ENCODE measurements at regions not wholly inside any gene's neighbourhood (a gene's known extent, or its start where the extent isn't known, plus 50 kb on each side); places are given as distances from the start of the nearest gene placed in this dataset.

GRCh38 chr9:79259858-79260257 lies 311.9 kb upstream of the TLE4 start:
- Histone ChIP-seq H3K4me3 (no peak overlapping the region), H3K4me1 (no peaks in the 10 kb centered on the region), H3K27ac (no peak overlapping the region), H3K36me3 (no peaks in the 10 kb centered on the region), H3K27me3 (peaks cover 18 to 24% (median 22%) of the 10 kb centered on the region in 3 donors), H3K9me3 (no peaks in the 10 kb centered on the region)
- ATAC-seq: no peak
- no peak for DNase-seq
- in situ Hi-C loops (cut with MboI; ENCODE audit: low sequenced_read_pairs in 4 of 4): no loop called here
- intact Hi-C loops (cut with DNase I; ENCODE audit: low total_unique reads): no loop called here
- TF ChIP-seq CTCF (IDR thresholded peaks at IDR 0.05 in 4 of 5, conservative IDR thresholded peaks at IDR 0.05 in 1 of 5) (no peak), POLR2A (IDR thresholded peaks at IDR 0.05) (no peak)

- ATAC-seq: no peak
- no peak for TF ChIP-seq POLR2A (IDR thresholded peaks at IDR 0.05)
- no peak for TF ChIP-seq CTCF (IDR thresholded peaks at IDR 0.05 in 4 of 5, conservative IDR thresholded peaks at IDR 0.05 in 1 of 5)
- Histone ChIP-seq H3K4me3 (no peak overlapping the region), H3K4me1 (no peaks in the 10 kb centered on the region), H3K36me3 (no peaks in the 10 kb centered on the region), H3K9me3 (no peaks in the 10 kb centered on the region), H3K27me3 (no peaks in the 10 kb centered on the region), H3K27ac (no peak overlapping the region)
- in situ Hi-C loops (cut with MboI; ENCODE audit: low sequenced_read_pairs in 4 of 4): no loop called here
- no peak for DNase-seq
- intact Hi-C loops (cut with DNase I; ENCODE audit: low total_unique reads): no loop called here
These were observed 308.1 kb upstream of the TLE4 start for GRCh38 chr9:79263628-79264027.

GRCh38 chr9:79264041-79264440 lies 307.7 kb upstream of the TLE4 start:
- Histone ChIP-seq H3K27me3 (no peaks in the 10 kb centered on the region), H3K9me3 (no peaks in the 10 kb centered on the region), H3K27ac (no peak overlapping the region), H3K36me3 (no peaks in the 10 kb centered on the region), H3K4me3 (no peak overlapping the region), H3K4me1 (no peaks in the 10 kb centered on the region)
- TF ChIP-seq CTCF (IDR thresholded peaks at IDR 0.05 in 4 of 5, conservative IDR thresholded peaks at IDR 0.05 in 1 of 5) (no peak), POLR2A (IDR thresholded peaks at IDR 0.05) (no peak)
- intact Hi-C loops (cut with DNase I; ENCODE audit: low total_unique reads) (no loop called here), in situ Hi-C loops (cut with MboI; ENCODE audit: low sequenced_read_pairs in 4 of 4) (no loop called here)
- DNase-seq (no peak), ATAC-seq (no peak)

- no peaks in the 10 kb centered on the region for H3K27me3 ChIP-seq
- TF ChIP-seq POLR2A (IDR thresholded peaks at IDR 0.05) (no peak), CTCF (IDR thresholded peaks at IDR 0.05 in 4 of 5, conservative IDR thresholded peaks at IDR 0.05 in 1 of 5) (no peak)
- H3K4me1 ChIP-seq: no peaks in the 10 kb centered on the region
- DNase-seq (no peak), ATAC-seq (no peak)
- H3K36me3 ChIP-seq: no peaks in the 10 kb centered on the region
- no peaks in the 10 kb centered on the region for H3K9me3 ChIP-seq
- intact Hi-C loops (cut with DNase I; ENCODE audit: low total_unique reads) (no loop called here), in situ Hi-C loops (cut with MboI; ENCODE audit: low sequenced_read_pairs in 4 of 4) (no loop called here)
- H3K4me3 ChIP-seq: no peak overlapping the region
- no peak overlapping the region for H3K27ac ChIP-seq
These were observed 307.0 kb upstream of the TLE4 start for GRCh38 chr9:79264511-79265355.

Measured in gastrocnemius medialis (tissue), 4 donors.